Right lobe of liver (tissue), 6 donors: ENCODE measurements at regions not wholly inside any gene's neighbourhood (a gene's known extent, or its start where the extent isn't known, plus 50 kb on each side); places are given as distances from the start of the nearest gene placed in this dataset.

Experiments
- ATAC-seq, 4 donors: fragments of 200-7000 bp; cut with Tn5 transposase; one replicate each; pipeline ENCODE4 v1.9.1; 2020; ENCODE audit warnings: mild to moderate bottlenecking in 4 of 4, moderate library complexity in 4 of 4
- DNase-seq, 3 donors: peaks; one replicate each; pipeline ENCODE4 v3.0.0-alpha.2; 2020
- H3K27ac ChIP-seq, 3 donors: fragments of 200-600 bp; one replicate each; pipeline ENCODE4 v1.8.0; 2022
- H3K27me3 ChIP-seq, 2 donors: fragments of 200-600 bp; one replicate each; pipeline ENCODE4 v1.8.0; 2022
- H3K36me3 ChIP-seq, 4 donors: fragments of 200-600 bp; sonication (generic) in 1 of 4; one replicate each; pipeline versions ENCODE4 v1.5.1 to v1.8.0; 2017 to 2022; ENCODE audit warnings: control low read depth in 1 of 4
- H3K4me1 ChIP-seq, 4 donors: fragments of 200-600 bp; sonication (generic) in 1 of 4; one replicate each; pipeline versions ENCODE4 v1.5.1 to v1.8.0; 2017 to 2022; ENCODE audit warnings: control low read depth in 1 of 4
- H3K4me3 ChIP-seq, 3 donors: fragments of 200-600 bp; one replicate each; pipeline ENCODE4 v1.8.0; 2022
- H3K9me3 ChIP-seq, 4 donors: fragments of 200-600 bp; sonication (generic) in 1 of 4; one replicate each; pipeline versions ENCODE4 v1.5.1 to v1.8.0; 2017 to 2022; ENCODE audit warnings: control low read depth in 1 of 4
- POLR2A ChIP-seq: fragments of 450-650 bp; IDR thresholded peaks from one replicate; pipeline ENCODE4 v1.6.1; 2017; ENCODE audit warnings: antibody characterized with exemption, mild to moderate bottlenecking
- WGBS: methylation state at CpG from one replicate; pipeline ENCODE4 v1.1.6; 2018; ENCODE audit warnings: low coverage, low lambda C conversion rate; ENCODE audit not compliant: insufficient coverage; ENCODE audit errors: missing lambda C conversion rate; 5-methylcytosine and 5-hydroxymethylcytosine counted together
- intact Hi-C, 2 donors: fragments of 100-400 bp; cut with DNase I; formaldehyde crosslinking; loops; one replicate each; pipeline versions ENCODE4 v1.11.2 to v1.14.1; 2022
- TF ChIP-seq, protein P1 (sequence below), 4 donors: fragments of 200-600 bp in 3 of 4; fragments of 450-650 bp in 1 of 4; IDR thresholded peaks; one replicate each; pipeline versions ENCODE4 v1.5.1 to v1.8.0; 2016 to 2022; ENCODE audit warnings: antibody characterized with exemption in 4 of 4, mild to moderate bottlenecking in 2 of 4
- donor health status: DM: no; HTN: yes; CAD: no.
- donor health status: DM: no; HTN: no; CAD: no.
- donor health status: DM: no; HTN: no; CAD: no.
- donor health status: DM: no; HTN: yes; CAD: no.
- donor health status: DM: no; HTN: yes; CAD: no.

DNA sequence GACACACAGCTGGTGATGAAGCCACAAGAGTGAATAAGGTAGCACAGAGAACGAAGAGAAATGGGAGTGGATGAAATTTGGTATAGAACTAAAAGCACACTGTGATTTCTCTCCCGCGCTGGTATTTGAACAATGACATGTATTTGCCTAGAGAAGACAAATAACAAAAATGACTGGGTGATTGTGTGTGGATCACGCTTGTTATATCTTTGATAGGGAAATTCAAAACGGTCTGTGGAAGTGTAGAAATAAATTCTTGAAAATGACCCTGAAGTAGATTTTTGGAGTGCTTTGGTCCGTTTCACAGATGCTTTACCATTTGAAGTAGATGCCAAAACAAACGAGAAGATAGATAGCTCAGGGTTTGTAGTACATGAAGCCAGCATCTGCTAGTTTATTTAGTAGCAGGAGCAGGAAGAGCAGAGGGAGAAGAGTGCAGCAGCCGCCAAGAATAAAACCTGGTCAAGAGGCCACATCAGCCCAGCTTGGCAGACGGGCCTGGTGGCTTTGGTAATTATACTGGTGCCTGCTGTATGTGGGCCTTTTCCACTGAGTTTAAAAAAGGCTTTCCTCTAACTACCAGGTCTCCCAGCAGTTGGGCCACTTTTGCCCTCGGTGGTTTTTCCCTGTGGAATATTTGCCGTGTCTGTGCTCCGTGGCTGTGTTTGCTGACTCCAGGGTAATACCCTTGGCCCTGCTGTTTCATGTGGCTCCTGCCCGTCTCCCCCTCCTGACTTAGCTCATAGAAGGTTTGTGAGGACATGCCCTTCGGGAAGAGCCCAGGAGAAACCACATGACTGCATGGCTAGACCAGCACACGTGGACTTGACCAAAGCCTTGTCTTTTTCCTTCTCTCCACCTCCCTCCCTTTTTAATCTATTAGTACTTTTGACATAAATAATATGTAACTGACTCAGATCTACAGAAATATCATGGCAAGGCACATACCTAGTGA, 294.0 kb downstream of the SOX4 start:
- WGBS: 28% methylated on average over 11 of the region's 15 CpGs
- DNase-seq (no peak), ATAC-seq (peak in 3 of 4 donors; percentile 43 to 75 (median 71))
- peaks cover 0 to 7% (median 0%) of the 10 kb centered on the region in 4 donors for H3K4me1 ChIP-seq
- no peak overlapping the region for H3K4me3 ChIP-seq
- H3K9me3 ChIP-seq: no peaks in the 10 kb centered on the region
- no peaks in the 10 kb centered on the region for H3K36me3 ChIP-seq
- H3K27ac ChIP-seq: no peak overlapping the region
- intact Hi-C loops: no loop called here
- no peaks in the 10 kb centered on the region for H3K27me3 ChIP-seq
- TF ChIP-seq, protein P1, sequence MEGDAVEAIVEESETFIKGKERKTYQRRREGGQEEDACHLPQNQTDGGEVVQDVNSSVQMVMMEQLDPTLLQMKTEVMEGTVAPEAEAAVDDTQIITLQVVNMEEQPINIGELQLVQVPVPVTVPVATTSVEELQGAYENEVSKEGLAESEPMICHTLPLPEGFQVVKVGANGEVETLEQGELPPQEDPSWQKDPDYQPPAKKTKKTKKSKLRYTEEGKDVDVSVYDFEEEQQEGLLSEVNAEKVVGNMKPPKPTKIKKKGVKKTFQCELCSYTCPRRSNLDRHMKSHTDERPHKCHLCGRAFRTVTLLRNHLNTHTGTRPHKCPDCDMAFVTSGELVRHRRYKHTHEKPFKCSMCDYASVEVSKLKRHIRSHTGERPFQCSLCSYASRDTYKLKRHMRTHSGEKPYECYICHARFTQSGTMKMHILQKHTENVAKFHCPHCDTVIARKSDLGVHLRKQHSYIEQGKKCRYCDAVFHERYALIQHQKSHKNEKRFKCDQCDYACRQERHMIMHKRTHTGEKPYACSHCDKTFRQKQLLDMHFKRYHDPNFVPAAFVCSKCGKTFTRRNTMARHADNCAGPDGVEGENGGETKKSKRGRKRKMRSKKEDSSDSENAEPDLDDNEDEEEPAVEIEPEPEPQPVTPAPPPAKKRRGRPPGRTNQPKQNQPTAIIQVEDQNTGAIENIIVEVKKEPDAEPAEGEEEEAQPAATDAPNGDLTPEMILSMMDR (IDR thresholded peaks at IDR 0.05): no peak
- TF ChIP-seq POLR2A: no peak

DNA sequence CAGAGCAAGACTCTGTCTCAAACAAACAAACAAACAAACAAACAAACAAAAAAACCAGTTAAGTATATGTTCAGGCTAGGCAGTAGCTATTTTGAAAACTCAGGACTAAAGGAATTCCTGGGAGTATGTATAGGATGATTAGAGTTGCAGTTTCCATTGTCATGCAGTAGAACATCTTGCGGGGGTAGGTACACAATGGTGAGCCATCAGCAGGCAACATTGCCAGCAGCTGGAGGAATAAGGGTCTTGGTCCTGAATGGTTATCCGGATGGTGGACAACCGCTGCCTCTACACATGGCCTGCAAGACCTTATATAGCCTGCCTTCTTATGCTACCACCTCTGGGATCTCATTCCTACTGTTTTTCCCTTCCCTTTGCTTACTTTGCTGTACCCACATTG, 297.5 kb downstream of the SOX4 start:
- H3K27me3 ChIP-seq: no peaks in the 10 kb centered on the region
- no peaks in the 10 kb centered on the region for H3K9me3 ChIP-seq
- TF ChIP-seq, protein P1 (IDR thresholded peaks at IDR 0.05): no peak
- TF ChIP-seq POLR2A: no peak
- H3K4me3 ChIP-seq: no peak overlapping the region
- ATAC-seq: no peak
- H3K27ac ChIP-seq: no peak overlapping the region
- intact Hi-C loops: no loop called here
- H3K4me1 ChIP-seq: no peaks in the 10 kb centered on the region
- DNase-seq: no peak
- 100% methylated on average over 3 of the region's 3 CpGs for WGBS
- H3K36me3 ChIP-seq: no peaks in the 10 kb centered on the region

DNA sequence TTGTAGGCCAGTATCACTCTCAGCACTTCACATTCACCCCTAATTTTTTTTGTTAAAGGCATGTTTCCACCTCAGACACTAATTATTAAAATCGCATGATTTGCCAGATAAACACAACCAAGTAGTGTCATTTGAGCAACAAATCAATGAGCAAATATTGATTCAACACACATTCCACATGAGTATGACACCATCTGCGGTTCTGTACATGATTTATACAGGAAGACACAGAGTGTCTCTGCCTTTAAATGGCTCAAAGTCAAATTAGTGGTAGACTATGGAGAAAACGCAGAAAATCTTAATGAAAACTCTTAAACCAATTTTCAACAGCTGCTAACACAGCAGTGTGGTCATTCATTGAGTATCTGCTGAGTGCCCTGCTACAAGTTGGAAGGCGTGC, 300.2 kb downstream of the SOX4 start:
- intact Hi-C loops: no loop called here

DNA sequence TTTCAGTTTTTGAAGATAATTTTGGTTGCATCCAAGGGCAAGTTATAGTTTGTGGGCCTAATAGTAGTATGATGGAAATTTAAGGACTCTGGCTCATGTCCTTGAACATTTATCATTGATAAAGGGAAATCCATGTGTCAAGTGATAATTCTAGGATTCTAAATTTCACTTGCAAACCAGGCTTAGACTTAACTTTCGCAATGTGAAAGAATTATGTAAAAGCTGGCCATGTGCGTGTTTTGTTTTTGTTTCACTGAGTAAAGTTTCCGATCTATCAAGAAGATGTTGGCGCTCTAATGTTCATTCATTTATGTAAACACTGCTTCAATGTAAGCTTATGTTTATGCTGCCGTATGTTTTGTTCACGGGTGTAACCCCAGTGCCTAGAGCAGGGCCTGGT, 302.0 kb downstream of the SOX4 start:
- WGBS: 84% methylated on average over 6 of the region's 6 CpGs
- H3K36me3 ChIP-seq: no peaks in the 10 kb centered on the region
- intact Hi-C loops: no loop called here
- ATAC-seq (no peak), DNase-seq (no peak)
- no peak overlapping the region for H3K27ac ChIP-seq
- no peaks in the 10 kb centered on the region for H3K4me1 ChIP-seq
- no peaks in the 10 kb centered on the region for H3K27me3 ChIP-seq
- H3K9me3 ChIP-seq: no peaks in the 10 kb centered on the region
- no peak overlapping the region for H3K4me3 ChIP-seq
- TF ChIP-seq POLR2A: no peak
- TF ChIP-seq, protein P1 (IDR thresholded peaks at IDR 0.05): no peak

More for the DNA sequence above, 300.2 kb downstream of the SOX4 start:
- Histone ChIP-seq H3K4me1 (no peaks in the 10 kb centered on the region), H3K27ac (no peak overlapping the region), H3K9me3 (no peaks in the 10 kb centered on the region), H3K27me3 (no peaks in the 10 kb centered on the region), H3K36me3 (no peaks in the 10 kb centered on the region), H3K4me3 (no peak overlapping the region)
- TF ChIP-seq, protein P1 (IDR thresholded peaks at IDR 0.05): no peak
- TF ChIP-seq POLR2A: no peak
- ATAC-seq: peak in 1 of 4 donors; percentile 47
- no peak for DNase-seq
- 40% methylated on average over 4 of the region's 4 CpGs for WGBS
